Spleen (tissue), 7 donors: ENCODE measurements at regions not wholly inside any gene's neighbourhood (a gene's known extent, or its start where the extent isn't known, plus 50 kb on each side); places are given as distances from the start of the nearest gene placed in this dataset.

Source experiments
- CTCF ChIP-seq, 11 experiments: fragments of 200-600 bp in 7 of 11; fragments of 450-650 bp in 4 of 11; sonication (generic) in 4 of 11; IDR thresholded peaks in 8 of 11; conservative IDR thresholded peaks in 3 of 11; 1 replicate in 7 of 11; 2 replicates in 4 of 11; pipeline versions ENCODE4 v1.4.0 to v1.8.0; 2016 to 2021; ENCODE audit warnings: antibody characterized with exemption in 11 of 11, inconsistent platforms in 4 of 11, mild to moderate bottlenecking in 1 of 11
- POLR2A ChIP-seq, 3 donors: fragments of 450-650 bp; IDR thresholded peaks; one replicate each; pipeline ENCODE4 v1.5.1; 2017; ENCODE audit warnings: antibody characterized with exemption in 3 of 3, mild to moderate bottlenecking in 1 of 3
- donor health status: DM: no; HTN: no; CAD: no; lungs with moderate emphysema.
- donor health status: DM: no; HTN: no; CAD: no.
- donor health status: DM: no; HTN: no; CAD: no.

GRCh38 chr7:10632712-10633111, 341.0 kb upstream of the PHF14 start:
- no peak for TF ChIP-seq POLR2A (IDR thresholded peaks at IDR 0.05)
- no peak for TF ChIP-seq CTCF (IDR thresholded peaks at IDR 0.05 in 8 of 11, conservative IDR thresholded peaks at IDR 0.05 in 3 of 11)
